ENCODE measurements at regions not wholly inside any gene's neighbourhood (a gene's known extent, or its start where the extent isn't known, plus 50 kb on each side); places are given as distances from the start of the nearest gene placed in this dataset.

DNA sequence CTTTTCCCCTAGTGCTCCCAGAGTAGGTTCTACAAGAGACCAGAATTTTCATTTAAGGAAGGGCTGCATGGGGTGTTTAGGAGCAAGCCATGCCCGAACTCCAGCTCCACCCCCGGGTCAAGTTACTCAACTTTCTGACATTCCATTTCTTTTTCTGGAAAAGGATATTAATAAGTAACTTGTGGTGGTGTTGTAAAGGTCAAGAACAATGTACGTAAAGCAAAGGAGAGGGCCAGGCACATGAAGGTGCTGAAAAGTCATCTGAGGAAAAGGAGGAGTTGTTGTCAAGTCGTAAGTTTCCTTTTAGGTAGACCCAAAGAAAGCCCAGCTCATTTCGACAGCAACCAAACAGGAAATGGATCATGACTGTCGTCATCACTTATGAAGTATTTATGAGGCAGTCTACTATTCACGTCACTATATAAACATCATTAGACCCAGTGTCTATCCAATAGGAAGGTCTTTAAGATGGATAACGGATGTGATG, 319.6 kb upstream of the IL12A start:
- Histone ChIP-seq H3K4me3 (no peak overlapping the region), H3K9me3 (no peaks in the 10 kb centered on the region), H3K27me3 (no peaks in the 10 kb centered on the region), H3K4me1 (peaks cover 0 to 7% (median 0%) of the 10 kb centered on the region in 4 donors), H3K36me3 (no peaks in the 10 kb centered on the region), H3K27ac (no peak overlapping the region)
- 43 to 44% methylated on average over 8 of the region's 8 CpGs for WGBS, 2 donors
- peak in 1 of 2 donors; percentile 79 for ATAC-seq (ENCODE audit: low FRiP score in 2 of 2)
- TF ChIP-seq POLR2AphosphoS5 (IDR thresholded peaks at IDR 0.05) (no peak), EP300 (IDR thresholded peaks at IDR 0.05) (peak in 1 of 4 donors; percentile 38), POLR2A (IDR thresholded peaks at IDR 0.05) (no peak)
- DNase-seq: peak in 1 of 2 donors; percentile 36

DNA sequence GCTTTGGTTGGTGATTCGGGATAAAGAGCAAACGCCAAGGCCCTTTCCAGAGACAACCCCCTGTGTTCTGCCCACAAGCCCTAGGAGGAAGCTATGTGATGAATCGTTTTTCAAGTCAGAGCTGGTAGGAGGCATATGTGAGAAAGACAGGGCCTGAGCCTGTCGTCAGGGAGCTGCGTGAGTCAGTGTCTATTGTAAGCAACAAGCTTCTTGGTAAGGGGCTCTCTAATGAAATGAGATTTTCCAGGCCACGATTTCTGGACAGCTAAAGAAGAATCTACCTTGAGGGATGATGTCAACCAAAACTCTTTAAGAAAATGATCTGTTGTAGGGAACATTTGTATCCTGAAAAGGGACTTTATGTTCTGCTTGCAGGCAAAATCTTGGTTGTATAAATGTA, 318.9 kb upstream of the IL12A start:
- H3K36me3 ChIP-seq: no peaks in the 10 kb centered on the region
- no peaks in the 10 kb centered on the region for H3K9me3 ChIP-seq
- 65 to 67% methylated on average over 6 of the region's 6 CpGs for WGBS, 2 donors
- no peak for DNase-seq
- peaks cover 0 to 7% (median 0%) of the 10 kb centered on the region in 4 donors for H3K4me1 ChIP-seq
- no peak overlapping the region for H3K27ac ChIP-seq
- H3K4me3 ChIP-seq: no peak overlapping the region
- ATAC-seq (ENCODE audit: low FRiP score in 2 of 2): no peak
- H3K27me3 ChIP-seq: no peaks in the 10 kb centered on the region
- TF ChIP-seq, protein P1, sequence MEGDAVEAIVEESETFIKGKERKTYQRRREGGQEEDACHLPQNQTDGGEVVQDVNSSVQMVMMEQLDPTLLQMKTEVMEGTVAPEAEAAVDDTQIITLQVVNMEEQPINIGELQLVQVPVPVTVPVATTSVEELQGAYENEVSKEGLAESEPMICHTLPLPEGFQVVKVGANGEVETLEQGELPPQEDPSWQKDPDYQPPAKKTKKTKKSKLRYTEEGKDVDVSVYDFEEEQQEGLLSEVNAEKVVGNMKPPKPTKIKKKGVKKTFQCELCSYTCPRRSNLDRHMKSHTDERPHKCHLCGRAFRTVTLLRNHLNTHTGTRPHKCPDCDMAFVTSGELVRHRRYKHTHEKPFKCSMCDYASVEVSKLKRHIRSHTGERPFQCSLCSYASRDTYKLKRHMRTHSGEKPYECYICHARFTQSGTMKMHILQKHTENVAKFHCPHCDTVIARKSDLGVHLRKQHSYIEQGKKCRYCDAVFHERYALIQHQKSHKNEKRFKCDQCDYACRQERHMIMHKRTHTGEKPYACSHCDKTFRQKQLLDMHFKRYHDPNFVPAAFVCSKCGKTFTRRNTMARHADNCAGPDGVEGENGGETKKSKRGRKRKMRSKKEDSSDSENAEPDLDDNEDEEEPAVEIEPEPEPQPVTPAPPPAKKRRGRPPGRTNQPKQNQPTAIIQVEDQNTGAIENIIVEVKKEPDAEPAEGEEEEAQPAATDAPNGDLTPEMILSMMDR (IDR thresholded peaks at IDR 0.05): no peak
- TF ChIP-seq POLR2A (IDR thresholded peaks at IDR 0.05): no peak
- no peak for TF ChIP-seq EP300 (IDR thresholded peaks at IDR 0.05)
- TF ChIP-seq POLR2AphosphoS5 (IDR thresholded peaks at IDR 0.05): no peak

- DNase-seq (no peak), ATAC-seq (ENCODE audit: low FRiP score in 2 of 2) (no peak)
- 87 to 95% methylated on average over 5 of the region's 5 CpGs for WGBS, 2 donors
These were observed 315.6 kb upstream of the IL12A start for GRCh38 chr3:159672728-159673688.

DNA sequence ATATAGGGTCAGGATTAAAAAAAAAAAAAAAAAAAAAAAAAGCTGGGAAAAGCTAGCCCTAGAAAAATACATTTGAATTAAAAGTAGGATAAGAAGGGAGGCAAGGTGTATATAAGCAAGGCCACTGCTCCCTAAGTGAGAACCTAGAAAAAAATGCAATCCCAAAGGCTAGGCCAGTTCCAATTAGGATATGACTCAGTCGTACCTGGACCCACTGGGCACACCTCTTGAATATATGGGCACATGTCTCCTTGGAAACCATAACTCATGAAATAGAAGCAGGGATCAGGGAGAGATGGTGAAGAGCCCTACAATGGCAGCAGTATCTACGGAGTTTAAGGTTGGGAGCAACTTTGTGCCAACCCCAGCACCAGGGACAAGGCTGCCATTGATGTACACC, 314.1 kb upstream of the IL12A start:
- no peak overlapping the region for H3K27ac ChIP-seq

More at GRCh38 chr3:159672728-159673688, 315.6 kb upstream of the IL12A start:
- peaks cover 0 to 7% (median 0%) of the 10 kb centered on the region in 4 donors for H3K4me1 ChIP-seq
- H3K36me3 ChIP-seq: no peaks in the 10 kb centered on the region
- H3K9me3 ChIP-seq: no peaks in the 10 kb centered on the region
- no peak overlapping the region for H3K4me3 ChIP-seq
- no peak overlapping the region for H3K27ac ChIP-seq
- H3K27me3 ChIP-seq: no peaks in the 10 kb centered on the region
- TF ChIP-seq EP300 (IDR thresholded peaks at IDR 0.05) (no peak), POLR2AphosphoS5 (IDR thresholded peaks at IDR 0.05) (no peak), POLR2A (IDR thresholded peaks at IDR 0.05) (no peak)
- TF ChIP-seq, protein P1 (IDR thresholded peaks at IDR 0.05): no peak

GRCh38 chr3:159675285-159675684, 313.4 kb upstream of the IL12A start:
- 94 to 98% methylated on average over 4 of the region's 4 CpGs for WGBS, 2 donors
- DNase-seq: no peak
- Histone ChIP-seq H3K9me3 (no peaks in the 10 kb centered on the region), H3K4me3 (no peak overlapping the region), H3K27me3 (no peaks in the 10 kb centered on the region), H3K36me3 (no peaks in the 10 kb centered on the region), H3K27ac (no peak overlapping the region), H3K4me1 (no peaks in the 10 kb centered on the region)
- no peak for TF ChIP-seq POLR2A (IDR thresholded peaks at IDR 0.05)
- TF ChIP-seq POLR2AphosphoS5 (IDR thresholded peaks at IDR 0.05): no peak
- TF ChIP-seq, protein P1 (IDR thresholded peaks at IDR 0.05): no peak
- no peak for TF ChIP-seq EP300 (IDR thresholded peaks at IDR 0.05)
- ATAC-seq (ENCODE audit: low FRiP score in 2 of 2): no peak

More for the DNA sequence above, 314.1 kb upstream of the IL12A start:
- no peaks in the 10 kb centered on the region for H3K36me3 ChIP-seq
- TF ChIP-seq POLR2AphosphoS5 (IDR thresholded peaks at IDR 0.05) (no peak), POLR2A (IDR thresholded peaks at IDR 0.05) (no peak), EP300 (IDR thresholded peaks at IDR 0.05) (no peak)
- TF ChIP-seq, protein P1 (IDR thresholded peaks at IDR 0.05): no peak
- H3K27me3 ChIP-seq: no peaks in the 10 kb centered on the region
- no peaks in the 10 kb centered on the region for H3K4me1 ChIP-seq
- DNase-seq (no peak), ATAC-seq (ENCODE audit: low FRiP score in 2 of 2) (no peak)
- H3K9me3 ChIP-seq: no peaks in the 10 kb centered on the region
- 90 to 92% methylated on average over 2 of the region's 2 CpGs for WGBS, 2 donors
- no peak overlapping the region for H3K4me3 ChIP-seq
